ENCODE measurements at regions not wholly inside any gene's neighbourhood (a gene's known extent, or its start where the extent isn't known, plus 50 kb on each side); places are given as distances from the start of the nearest gene placed in this dataset.

GRCh38 chr22:47810505-47811500 is 1048.4 kb downstream of the TBC1D22A start:
- CTCF ChIA-PET = no interaction called here

DNA sequence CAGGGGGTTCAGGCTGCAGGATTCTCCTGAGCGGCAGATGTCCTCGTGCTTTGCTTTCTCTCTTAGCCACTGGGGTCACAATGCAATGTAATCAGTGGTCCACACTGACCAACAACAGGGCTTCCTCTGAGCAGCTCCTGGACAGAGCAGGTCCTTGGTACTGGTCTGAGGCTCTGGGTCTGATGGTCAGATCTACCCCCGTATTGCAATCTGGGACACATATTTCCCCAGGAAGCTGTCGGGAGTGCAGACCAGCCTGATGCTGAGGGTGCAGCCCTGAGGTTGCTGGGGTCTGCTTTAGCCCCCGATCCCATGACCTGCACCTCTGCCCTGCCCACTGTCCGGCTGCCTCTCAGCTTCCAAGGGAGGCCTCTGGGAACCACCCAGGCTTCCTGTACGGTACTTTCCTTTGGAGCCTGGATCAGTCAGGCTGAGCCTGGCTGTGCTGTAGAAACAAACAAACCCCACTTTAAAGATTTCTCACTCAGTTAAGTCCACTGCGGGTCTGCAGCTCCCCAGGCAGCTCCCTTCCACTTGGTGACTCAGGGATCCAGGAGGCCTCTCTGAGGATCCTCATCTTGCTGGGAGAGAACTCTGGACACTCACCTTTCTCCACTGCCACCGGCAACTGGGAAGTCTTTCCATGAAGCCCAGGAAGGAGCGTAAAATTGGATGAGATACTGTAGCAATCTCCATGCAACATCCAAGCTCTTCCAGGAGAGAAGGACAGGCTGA is 1046.6 kb downstream of the TBC1D22A start:
- TF ChIP-seq, protein P1, sequence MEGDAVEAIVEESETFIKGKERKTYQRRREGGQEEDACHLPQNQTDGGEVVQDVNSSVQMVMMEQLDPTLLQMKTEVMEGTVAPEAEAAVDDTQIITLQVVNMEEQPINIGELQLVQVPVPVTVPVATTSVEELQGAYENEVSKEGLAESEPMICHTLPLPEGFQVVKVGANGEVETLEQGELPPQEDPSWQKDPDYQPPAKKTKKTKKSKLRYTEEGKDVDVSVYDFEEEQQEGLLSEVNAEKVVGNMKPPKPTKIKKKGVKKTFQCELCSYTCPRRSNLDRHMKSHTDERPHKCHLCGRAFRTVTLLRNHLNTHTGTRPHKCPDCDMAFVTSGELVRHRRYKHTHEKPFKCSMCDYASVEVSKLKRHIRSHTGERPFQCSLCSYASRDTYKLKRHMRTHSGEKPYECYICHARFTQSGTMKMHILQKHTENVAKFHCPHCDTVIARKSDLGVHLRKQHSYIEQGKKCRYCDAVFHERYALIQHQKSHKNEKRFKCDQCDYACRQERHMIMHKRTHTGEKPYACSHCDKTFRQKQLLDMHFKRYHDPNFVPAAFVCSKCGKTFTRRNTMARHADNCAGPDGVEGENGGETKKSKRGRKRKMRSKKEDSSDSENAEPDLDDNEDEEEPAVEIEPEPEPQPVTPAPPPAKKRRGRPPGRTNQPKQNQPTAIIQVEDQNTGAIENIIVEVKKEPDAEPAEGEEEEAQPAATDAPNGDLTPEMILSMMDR (IDR thresholded peaks at IDR 0.05; ENCODE audit: insufficient read depth, low read depth, low read length) = no peak
- CTCF ChIA-PET = no interaction called here

More at GRCh38 chr22:47810505-47811500, 1048.4 kb downstream of the TBC1D22A start:
- POLR2A ChIA-PET = no interaction called here
- H3K4me3 ChIP-seq (ENCODE audit: low read depth, low read length) = no peak overlapping the region
- H3K27me3 ChIP-seq (ENCODE audit: control insufficient read depth, insufficient read depth, low read length) = no peaks in the 10 kb centered on the region
- TF ChIP-seq, protein P1 (IDR thresholded peaks at IDR 0.05; ENCODE audit: insufficient read depth, low read depth, low read length) = no peak
- no peak for DNase-seq (ENCODE audit: low read depth)
- H3K36me3 ChIP-seq (ENCODE audit: control insufficient read depth, insufficient read depth, low read length) = no peaks in the 10 kb centered on the region

DNA sequence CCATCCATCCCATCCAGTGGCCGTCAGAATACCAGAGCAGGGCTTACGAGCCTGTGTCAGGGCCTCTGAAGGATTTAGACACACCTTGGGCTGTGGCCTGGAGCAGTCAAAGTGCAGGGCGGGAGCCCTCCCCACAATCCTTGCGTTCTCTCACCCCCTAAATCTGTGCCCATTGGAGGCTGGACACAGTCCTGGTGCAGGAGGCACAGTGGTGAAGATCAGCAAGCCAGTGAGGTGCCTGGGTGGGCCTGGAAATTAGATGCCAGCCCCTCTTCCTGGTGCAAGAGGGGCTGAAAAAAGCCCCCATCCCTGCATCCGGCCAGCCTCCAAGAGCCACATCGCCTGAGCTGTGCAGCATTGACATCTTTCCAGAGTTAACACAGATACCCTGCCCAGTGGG is 1045.8 kb downstream of the TBC1D22A start:
- DNase-seq (ENCODE audit: low read depth) = no peak
- CTCF ChIA-PET = no interaction called here
- TF ChIP-seq, protein P1 (IDR thresholded peaks at IDR 0.05; ENCODE audit: insufficient read depth, low read depth, low read length) = no peak
- POLR2A ChIA-PET = no interaction called here
- Histone ChIP-seq H3K27me3 (ENCODE audit: control insufficient read depth, insufficient read depth, low read length) (no peaks in the 10 kb centered on the region), H3K4me3 (ENCODE audit: low read depth, low read length) (no peak overlapping the region), H3K36me3 (ENCODE audit: control insufficient read depth, insufficient read depth, low read length) (no peaks in the 10 kb centered on the region)

More for the DNA sequence above, 1046.6 kb downstream of the TBC1D22A start:
- H3K4me3 ChIP-seq (ENCODE audit: low read depth, low read length) = no peak overlapping the region
- no peaks in the 10 kb centered on the region for H3K27me3 ChIP-seq (ENCODE audit: control insufficient read depth, insufficient read depth, low read length)
- POLR2A ChIA-PET = no interaction called here
- H3K36me3 ChIP-seq (ENCODE audit: control insufficient read depth, insufficient read depth, low read length) = no peaks in the 10 kb centered on the region
- no peak for DNase-seq (ENCODE audit: low read depth)

DNA sequence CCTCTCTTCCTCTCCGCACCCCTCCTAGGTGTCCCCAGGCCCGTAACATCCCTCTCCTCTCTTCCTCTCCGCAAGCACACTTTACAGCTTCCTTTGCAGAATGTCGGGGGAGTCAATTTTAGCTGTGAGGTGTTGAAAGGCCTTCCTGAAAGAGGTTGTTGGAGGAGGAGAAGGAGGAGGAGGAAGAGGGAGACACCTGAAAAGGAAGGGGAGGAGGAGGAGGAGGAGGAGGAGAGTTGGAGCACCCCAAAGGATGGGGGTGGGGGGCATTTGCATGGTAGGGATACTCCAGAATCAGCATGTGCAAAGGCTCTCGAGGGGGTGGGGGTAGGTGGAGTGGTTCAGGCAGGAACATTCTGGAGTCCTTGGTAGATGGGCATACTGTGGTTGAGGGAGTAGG is 1045.1 kb downstream of the TBC1D22A start:
- H3K27me3 ChIP-seq (ENCODE audit: control insufficient read depth, insufficient read depth, low read length) = no peaks in the 10 kb centered on the region
- DNase-seq (ENCODE audit: low read depth) = no peak
- no peaks in the 10 kb centered on the region for H3K36me3 ChIP-seq (ENCODE audit: control insufficient read depth, insufficient read depth, low read length)
- TF ChIP-seq, protein P1 (IDR thresholded peaks at IDR 0.05; ENCODE audit: insufficient read depth, low read depth, low read length) = no peak
- H3K4me3 ChIP-seq (ENCODE audit: low read depth, low read length) = no peak overlapping the region
- CTCF ChIA-PET = no interaction called here
- POLR2A ChIA-PET = no interaction called here

DNA sequence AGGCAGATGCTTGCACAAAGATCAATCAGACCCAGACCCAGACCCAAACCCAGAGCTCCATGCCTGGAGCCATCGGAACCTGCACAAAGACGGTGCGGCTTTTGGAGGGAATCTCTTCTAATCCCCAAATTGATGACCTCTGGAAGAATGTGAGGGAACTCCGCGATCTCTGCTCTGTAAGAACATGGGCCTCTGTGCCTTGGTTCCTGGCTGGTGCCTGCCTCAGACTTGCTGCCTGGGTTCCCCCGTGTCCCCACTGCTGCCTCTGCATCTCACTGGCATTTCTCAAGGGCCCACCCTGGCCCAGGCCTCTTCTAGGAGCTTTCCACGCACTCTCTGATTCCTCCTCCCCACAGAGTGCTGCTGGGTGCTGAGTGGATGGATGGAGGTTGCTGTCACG is 1044.4 kb downstream of the TBC1D22A start:
- ChIA-PET CTCF (no interaction called here), POLR2A (no interaction called here)
- Histone ChIP-seq H3K4me3 (ENCODE audit: low read depth, low read length) (no peak overlapping the region), H3K27me3 (ENCODE audit: control insufficient read depth, insufficient read depth, low read length) (no peaks in the 10 kb centered on the region), H3K36me3 (ENCODE audit: control insufficient read depth, insufficient read depth, low read length) (no peaks in the 10 kb centered on the region)
- TF ChIP-seq, protein P1 (IDR thresholded peaks at IDR 0.05; ENCODE audit: insufficient read depth, low read depth, low read length) = no peak
- no peak for DNase-seq (ENCODE audit: low read depth)

Data from BJ (cell line).